GM12873 (cell line): ENCODE measurements at regions not wholly inside any gene's neighbourhood (a gene's known extent, or its start where the extent isn't known, plus 50 kb on each side); places are given as distances from the start of the nearest gene placed in this dataset.

ENCODE experiments used
- TF ChIP-seq, protein P1 (sequence below): IDR thresholded peaks from 2 replicates; pipeline ENCODE4 v1.5.1; 2012; ENCODE audit warnings: low read depth, mild to moderate bottlenecking, moderate library complexity, low read length, control low read depth; ENCODE audit not compliant: insufficient read depth; ENCODE audit errors: missing control alignments

DNA sequence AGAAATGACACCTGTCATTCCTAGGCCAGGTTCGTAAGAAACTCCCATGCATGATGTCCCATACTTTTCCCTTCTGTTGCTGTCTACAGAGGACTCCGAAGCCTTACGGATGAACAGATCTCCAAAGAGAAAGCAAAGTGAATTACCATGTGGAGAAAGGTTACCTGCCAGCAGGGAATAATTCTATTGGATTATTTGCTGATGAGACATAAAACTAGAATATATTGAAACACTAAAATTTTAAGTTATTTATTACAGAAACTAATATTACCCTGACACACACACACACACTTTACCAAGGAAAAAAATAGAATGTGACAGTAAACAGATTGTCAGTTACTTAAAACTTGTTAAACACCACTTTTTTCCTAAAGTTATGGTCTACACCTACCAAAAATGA lies 452.7 kb upstream of the DAB2 start:
- TF ChIP-seq, protein P1, sequence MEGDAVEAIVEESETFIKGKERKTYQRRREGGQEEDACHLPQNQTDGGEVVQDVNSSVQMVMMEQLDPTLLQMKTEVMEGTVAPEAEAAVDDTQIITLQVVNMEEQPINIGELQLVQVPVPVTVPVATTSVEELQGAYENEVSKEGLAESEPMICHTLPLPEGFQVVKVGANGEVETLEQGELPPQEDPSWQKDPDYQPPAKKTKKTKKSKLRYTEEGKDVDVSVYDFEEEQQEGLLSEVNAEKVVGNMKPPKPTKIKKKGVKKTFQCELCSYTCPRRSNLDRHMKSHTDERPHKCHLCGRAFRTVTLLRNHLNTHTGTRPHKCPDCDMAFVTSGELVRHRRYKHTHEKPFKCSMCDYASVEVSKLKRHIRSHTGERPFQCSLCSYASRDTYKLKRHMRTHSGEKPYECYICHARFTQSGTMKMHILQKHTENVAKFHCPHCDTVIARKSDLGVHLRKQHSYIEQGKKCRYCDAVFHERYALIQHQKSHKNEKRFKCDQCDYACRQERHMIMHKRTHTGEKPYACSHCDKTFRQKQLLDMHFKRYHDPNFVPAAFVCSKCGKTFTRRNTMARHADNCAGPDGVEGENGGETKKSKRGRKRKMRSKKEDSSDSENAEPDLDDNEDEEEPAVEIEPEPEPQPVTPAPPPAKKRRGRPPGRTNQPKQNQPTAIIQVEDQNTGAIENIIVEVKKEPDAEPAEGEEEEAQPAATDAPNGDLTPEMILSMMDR = no peak

DNA sequence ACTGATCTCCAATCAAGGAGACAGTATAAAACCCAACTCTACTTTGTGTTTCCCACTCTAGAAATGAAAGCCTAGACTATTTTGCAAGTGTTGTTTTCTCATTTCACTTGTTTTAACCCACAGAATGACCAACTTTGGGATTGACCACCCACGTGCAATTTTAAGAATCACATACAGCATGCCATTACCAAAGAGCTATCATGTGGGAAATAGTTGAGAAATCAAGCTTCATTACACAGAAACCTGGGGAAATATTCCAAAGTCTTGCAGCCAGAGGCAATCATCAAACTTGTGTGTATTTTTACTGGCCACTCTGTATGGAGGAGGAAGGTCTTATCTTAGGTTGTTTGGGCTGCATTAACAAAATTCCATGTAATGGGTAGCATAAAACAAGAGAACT lies 451.4 kb upstream of the DAB2 start:
- TF ChIP-seq, protein P1 = no peak

DNA sequence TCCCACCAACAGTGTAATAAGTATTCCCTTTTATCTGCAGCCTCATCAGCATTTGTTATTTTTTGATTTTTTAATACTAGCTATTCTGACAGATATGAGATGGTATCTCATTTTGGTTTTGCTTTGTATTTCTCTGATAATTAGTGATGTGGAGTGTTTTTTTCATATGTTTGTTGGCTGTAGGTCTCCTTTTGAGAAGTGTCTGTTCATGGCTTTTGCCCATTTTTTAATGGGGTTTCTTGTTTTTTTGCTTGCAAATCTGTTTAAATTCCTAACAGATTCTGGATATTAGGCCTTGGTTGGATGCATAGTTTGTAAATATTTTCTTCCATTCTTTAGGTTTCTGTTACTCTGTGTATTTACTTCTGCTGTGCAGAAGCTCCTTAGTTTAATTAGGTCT lies 445.4 kb upstream of the DAB2 start:
- TF ChIP-seq, protein P1 = no peak

DNA sequence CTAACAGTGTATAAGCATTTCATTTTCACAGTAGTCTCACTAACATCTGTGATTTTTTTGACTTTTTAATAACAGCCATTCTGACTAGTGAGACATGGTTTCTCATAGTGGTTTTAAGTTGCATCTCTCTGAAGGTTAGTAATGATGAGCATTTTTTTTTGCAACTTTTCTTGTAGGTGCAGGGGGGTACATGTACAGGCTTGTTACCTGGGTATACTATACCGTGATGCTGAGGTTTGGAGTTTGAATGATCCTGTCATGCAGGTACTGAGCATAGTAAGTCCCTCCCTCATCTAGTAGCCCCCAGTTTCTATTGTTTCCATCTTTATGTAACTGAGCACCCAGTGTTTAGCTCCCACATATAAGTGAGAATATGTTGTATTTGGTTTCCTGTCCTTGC lies 444.6 kb upstream of the DAB2 start:
- TF ChIP-seq, protein P1 = no peak

DNA sequence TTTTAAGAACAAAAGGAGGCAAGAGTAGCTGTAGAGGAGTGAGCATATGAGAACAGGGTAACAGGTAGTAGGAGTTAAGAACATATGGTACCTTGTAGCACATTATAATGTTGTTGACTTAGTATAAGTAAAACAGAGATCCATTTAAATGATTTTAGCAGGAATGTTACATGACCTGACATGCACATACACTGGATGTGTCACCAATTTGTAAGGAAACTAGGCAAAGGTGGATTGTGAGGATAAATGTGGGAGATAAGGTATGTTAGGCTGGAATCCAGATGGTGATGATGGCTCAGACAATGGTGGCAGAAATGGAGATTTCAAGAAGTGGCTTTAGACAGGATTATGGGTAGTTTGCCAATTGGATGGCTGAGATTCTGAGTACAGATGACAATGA lies 443.1 kb upstream of the DAB2 start:
- TF ChIP-seq, protein P1 = no peak

DNA sequence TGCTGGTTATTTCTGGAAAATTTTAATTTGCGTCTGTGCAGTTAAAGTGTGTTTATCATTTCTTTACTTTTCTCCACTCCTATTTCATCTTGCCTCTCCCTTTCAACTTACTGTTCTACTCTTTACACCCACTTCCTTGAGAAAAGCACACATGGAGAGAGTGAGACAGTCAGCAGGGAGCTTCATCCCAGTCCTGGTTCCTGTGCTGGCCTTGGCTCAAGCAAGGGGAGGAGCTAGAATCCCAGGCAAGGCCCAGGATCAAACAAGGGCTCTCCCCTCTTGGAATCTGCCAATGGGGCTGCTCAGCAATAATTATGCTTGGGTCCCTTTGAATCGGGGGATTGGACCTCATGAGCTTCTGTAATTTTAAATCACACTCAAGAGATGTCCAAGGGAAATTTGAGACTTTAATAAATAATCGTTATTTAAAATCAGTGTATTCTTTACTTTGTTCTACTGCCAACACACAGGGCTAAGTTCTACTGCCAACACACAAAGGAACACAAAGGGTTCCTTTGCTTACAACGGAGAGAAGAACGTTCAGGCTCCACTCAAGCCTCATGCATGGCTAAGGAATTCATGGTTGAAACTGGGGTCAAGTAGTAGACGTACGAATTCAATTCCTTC lies 439.3 kb upstream of the DAB2 start:
- TF ChIP-seq, protein P1 = no peak

DNA sequence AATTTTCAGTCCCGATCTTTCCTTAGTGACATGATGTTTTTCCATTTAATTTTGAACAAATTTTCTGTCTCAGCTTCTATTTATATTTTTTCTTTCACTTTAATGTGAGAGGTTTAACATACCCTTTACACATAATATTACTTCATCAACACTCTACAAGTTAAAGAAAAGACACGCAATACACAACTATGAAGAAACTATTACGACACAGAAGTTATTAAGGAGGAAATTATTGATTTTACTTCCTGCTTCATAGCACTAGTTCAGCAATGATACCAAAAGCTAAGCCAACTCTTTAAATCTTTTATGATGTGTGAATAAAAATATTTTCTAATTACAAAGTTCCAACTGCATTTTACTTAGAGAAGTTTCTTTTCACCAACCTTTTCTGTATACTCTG lies 432.3 kb upstream of the DAB2 start:
- TF ChIP-seq, protein P1 = no peak
